DND-41 (cell line): ENCODE measurements at regions not wholly inside any gene's neighbourhood (a gene's known extent, or its start where the extent isn't known, plus 50 kb on each side); places are given as distances from the start of the nearest gene placed in this dataset.

Source experiments
- ATAC-seq: fragments of 200-7000 bp; cut with Tn5 transposase; 3 replicates; pipeline ENCODE4 v1.9.1; 2021; ENCODE audit warnings: low read depth; ENCODE audit not compliant: insufficient read depth
- DNase-seq: peaks from one replicate; pipeline ENCODE4 v3.0.0-alpha.2; 2020
- H2AFZ ChIP-seq: 2 replicates; pipeline ENCODE4 v1.6.0; 2012; ENCODE audit warnings: low read depth, low read length
- H3K27ac ChIP-seq: 2 replicates; pipeline ENCODE4 v1.5.1; 2012; ENCODE audit warnings: low read length, inconsistent platforms
- H3K27me3 ChIP-seq: fragments of 200-600 bp; sonication (generic); 2 replicates; pipeline ENCODE4 v1.6.0; 2012; ENCODE audit warnings: low read length, mild to moderate bottlenecking, inconsistent platforms; ENCODE audit not compliant: insufficient read depth, poor library complexity
- H3K36me3 ChIP-seq: 2 replicates; pipeline ENCODE4 v1.5.1; 2012; ENCODE audit warnings: low read length, inconsistent platforms; ENCODE audit not compliant: insufficient read depth
- H3K4me1 ChIP-seq: 2 replicates; pipeline ENCODE4 v1.5.1; 2012; ENCODE audit warnings: mild to moderate bottlenecking, low read length; ENCODE audit not compliant: insufficient read depth
- H3K4me2 ChIP-seq: 2 replicates; pipeline ENCODE4 v1.6.0; 2012; ENCODE audit warnings: mild to moderate bottlenecking, moderate library complexity, low read length, inconsistent platforms; ENCODE audit not compliant: insufficient read depth
- H3K4me3 ChIP-seq, 2 experiments: fragments of 200-600 bp in 1 of 2; shearing (Covaris generic) in 1 of 2; 2 replicates each; pipeline ENCODE4 v1.5.1; 2012 to 2016; ENCODE audit warnings: inconsistent platforms in 2 of 2, low read length in 2 of 2, mild to moderate bottlenecking in 2 of 2, low read depth in 1 of 2, moderate library complexity in 1 of 2
- H3K79me2 ChIP-seq: 2 replicates; pipeline ENCODE4 v1.6.0; 2012; ENCODE audit warnings: low read length, inconsistent platforms; ENCODE audit not compliant: insufficient read depth
- H3K9ac ChIP-seq: 2 replicates; pipeline ENCODE4 v1.6.0; 2012; ENCODE audit warnings: low read depth, mild to moderate bottlenecking, inconsistent platforms, low read length, moderate library complexity
- H3K9me3 ChIP-seq: 2 replicates; pipeline ENCODE4 v1.5.1; 2012; ENCODE audit warnings: low read length, moderate library complexity, mild to moderate bottlenecking, inconsistent platforms; ENCODE audit not compliant: insufficient read depth, severe bottlenecking
- H4K20me1 ChIP-seq: 2 replicates; pipeline ENCODE4 v1.6.0; 2012; ENCODE audit warnings: low read length; ENCODE audit not compliant: insufficient read depth
- EZH2 ChIP-seq: IDR thresholded peaks from 3 replicates; pipeline ENCODE4 v1.6.1; 2012; ENCODE audit warnings: borderline replicate concordance, low read depth, mild to moderate bottlenecking, moderate library complexity, low read length, inconsistent platforms; ENCODE audit not compliant: severe bottlenecking
- TF ChIP-seq, protein P1 (sequence below): IDR thresholded peaks from 2 replicates; pipeline ENCODE4 v1.5.1; 2012; ENCODE audit warnings: borderline replicate concordance, low read length, moderate library complexity, mild to moderate bottlenecking; ENCODE audit not compliant: poor library complexity, severe bottlenecking; ENCODE audit errors: extremely low read depth

DNA sequence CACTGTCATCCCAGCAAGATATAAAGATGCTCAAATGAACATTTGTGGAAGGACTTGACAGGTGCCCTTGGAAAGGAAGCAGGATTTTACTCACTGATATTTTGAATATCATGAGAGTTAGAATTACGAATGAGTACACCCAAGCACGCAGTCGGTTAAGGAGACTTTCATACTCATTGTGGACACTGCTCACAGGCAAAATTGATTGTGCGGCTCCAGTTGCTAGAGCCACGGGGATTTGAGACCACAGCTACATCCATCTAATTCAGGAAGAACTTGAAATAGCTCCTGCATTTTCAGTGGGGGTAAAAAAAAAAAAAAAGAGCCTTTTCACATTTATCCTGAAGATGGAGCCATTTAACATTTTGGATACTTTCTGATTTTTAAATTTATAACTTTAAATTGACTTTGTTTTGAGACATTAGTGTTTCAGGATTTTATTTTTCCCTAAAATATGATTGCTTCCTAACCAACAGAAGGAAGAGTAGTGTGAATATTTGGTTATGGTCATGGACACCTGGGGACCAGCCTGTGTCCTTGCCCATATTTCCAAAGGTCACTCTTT lies 1080.1 kb upstream of the EEF2KMT start:
- Histone ChIP-seq H4K20me1 (no peaks in the 10 kb centered on the region), H3K9ac (no peak overlapping the region), H3K4me2 (no peak overlapping the region), H3K4me3 (no peak overlapping the region), H3K27me3 (no peaks in the 10 kb centered on the region), H3K4me1 (no peaks in the 10 kb centered on the region), H3K27ac (no peak overlapping the region), H3K79me2 (no peaks in the 10 kb centered on the region), H3K9me3 (no peaks in the 10 kb centered on the region), H3K36me3 (no peaks in the 10 kb centered on the region), H2AFZ (no peak overlapping the region)
- no peak for TF ChIP-seq EZH2
- TF ChIP-seq, protein P1, sequence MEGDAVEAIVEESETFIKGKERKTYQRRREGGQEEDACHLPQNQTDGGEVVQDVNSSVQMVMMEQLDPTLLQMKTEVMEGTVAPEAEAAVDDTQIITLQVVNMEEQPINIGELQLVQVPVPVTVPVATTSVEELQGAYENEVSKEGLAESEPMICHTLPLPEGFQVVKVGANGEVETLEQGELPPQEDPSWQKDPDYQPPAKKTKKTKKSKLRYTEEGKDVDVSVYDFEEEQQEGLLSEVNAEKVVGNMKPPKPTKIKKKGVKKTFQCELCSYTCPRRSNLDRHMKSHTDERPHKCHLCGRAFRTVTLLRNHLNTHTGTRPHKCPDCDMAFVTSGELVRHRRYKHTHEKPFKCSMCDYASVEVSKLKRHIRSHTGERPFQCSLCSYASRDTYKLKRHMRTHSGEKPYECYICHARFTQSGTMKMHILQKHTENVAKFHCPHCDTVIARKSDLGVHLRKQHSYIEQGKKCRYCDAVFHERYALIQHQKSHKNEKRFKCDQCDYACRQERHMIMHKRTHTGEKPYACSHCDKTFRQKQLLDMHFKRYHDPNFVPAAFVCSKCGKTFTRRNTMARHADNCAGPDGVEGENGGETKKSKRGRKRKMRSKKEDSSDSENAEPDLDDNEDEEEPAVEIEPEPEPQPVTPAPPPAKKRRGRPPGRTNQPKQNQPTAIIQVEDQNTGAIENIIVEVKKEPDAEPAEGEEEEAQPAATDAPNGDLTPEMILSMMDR = no peak
- DNase-seq = no peak
- no peak for ATAC-seq

DNA sequence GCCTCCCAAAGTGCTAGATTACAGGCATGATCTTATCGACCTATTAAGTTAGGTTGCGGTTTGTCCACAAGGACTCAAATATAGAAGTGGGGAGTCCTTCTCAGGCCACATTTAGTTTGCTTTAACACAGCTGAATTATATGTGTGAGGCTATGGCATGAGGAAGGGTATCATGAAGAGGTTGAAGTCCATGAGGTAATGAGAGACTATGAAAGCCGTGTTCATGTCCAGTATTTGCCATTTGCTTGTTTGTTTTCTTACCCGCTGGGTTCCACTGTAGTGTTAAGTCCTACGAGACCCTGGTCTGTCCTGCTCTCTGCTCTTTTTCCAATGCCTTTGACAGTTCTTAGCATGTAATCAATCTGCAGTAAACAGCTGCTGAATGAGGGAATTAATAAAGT lies 1072.4 kb upstream of the EEF2KMT start:
- no peaks in the 10 kb centered on the region for H3K79me2 ChIP-seq
- H3K36me3 ChIP-seq = no peaks in the 10 kb centered on the region
- H3K27ac ChIP-seq = no peak overlapping the region
- no peak overlapping the region for H3K4me3 ChIP-seq
- no peaks in the 10 kb centered on the region for H3K9me3 ChIP-seq
- no peak for DNase-seq
- H3K27me3 ChIP-seq = no peaks in the 10 kb centered on the region
- no peak overlapping the region for H3K9ac ChIP-seq
- TF ChIP-seq, protein P1 = no peak
- TF ChIP-seq EZH2 = no peak
- no peaks in the 10 kb centered on the region for H3K4me1 ChIP-seq
- no peak overlapping the region for H3K4me2 ChIP-seq
- ATAC-seq = no peak
- no peaks in the 10 kb centered on the region for H4K20me1 ChIP-seq
- H2AFZ ChIP-seq = no peak overlapping the region

DNA sequence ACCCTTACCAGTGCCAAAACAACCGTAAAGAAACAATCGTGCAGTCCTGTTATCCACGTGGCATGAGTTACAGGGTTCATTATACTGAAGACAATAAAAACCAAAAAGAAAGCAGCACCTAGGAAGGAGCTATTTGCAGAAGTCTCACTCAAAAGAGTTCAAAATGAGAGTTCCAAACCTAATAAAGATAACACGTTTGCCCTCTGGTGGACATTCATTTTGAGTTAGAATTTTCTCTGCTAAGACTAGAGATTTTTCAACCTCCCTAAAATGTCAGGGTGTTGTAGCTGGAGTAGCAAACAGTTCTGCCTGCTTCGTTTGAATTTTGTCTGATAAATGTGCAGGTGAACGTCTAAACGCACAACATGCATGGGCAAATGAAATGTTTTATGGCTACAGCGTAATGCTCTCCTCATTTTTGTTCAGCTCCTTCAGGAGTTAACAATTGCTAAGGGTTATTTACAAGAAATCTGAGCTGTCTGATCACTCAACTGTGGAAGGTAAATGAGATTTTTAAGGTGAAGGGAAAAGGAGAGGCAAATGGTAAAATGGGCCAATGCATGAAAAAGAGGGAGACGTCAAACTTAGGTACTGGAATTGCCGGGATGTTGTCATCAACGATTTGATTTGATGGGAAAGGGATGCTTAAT lies 1067.9 kb upstream of the EEF2KMT start:
- Histone ChIP-seq H3K4me2 (no peak overlapping the region), H3K36me3 (no peaks in the 10 kb centered on the region), H4K20me1 (no peaks in the 10 kb centered on the region), H3K27me3 (no peaks in the 10 kb centered on the region), H3K4me3 (no peak overlapping the region), H3K79me2 (no peaks in the 10 kb centered on the region), H3K9ac (no peak overlapping the region), H3K27ac (no peak overlapping the region), H3K9me3 (no peaks in the 10 kb centered on the region), H2AFZ (no peak overlapping the region), H3K4me1 (no peaks in the 10 kb centered on the region)
- no peak for DNase-seq
- TF ChIP-seq EZH2 = no peak
- TF ChIP-seq, protein P1 = peak; percentile 13
- ATAC-seq = no peak
